Mesothelial cell of epicardium (in vitro differentiated cells): ENCODE measurements at regions not wholly inside any gene's neighbourhood (a gene's known extent, or its start where the extent isn't known, plus 50 kb on each side); places are given as distances from the start of the nearest gene placed in this dataset.
"Not testable (repeated sequence)": the region's sequence is repeated elsewhere in the genome, so short reads cannot be mapped to it uniquely, and the experiment has no call there.

ENCODE experiments used
- DNase-seq, 2 experiments: peaks; one replicate each; pipeline ENCODE4 v3.0.0; 2021; ENCODE audit warnings: low spot score in 2 of 2; ENCODE audit not compliant: unreplicated experiment in 2 of 2
- H3K27ac Mint-ChIP-seq: 2 replicates; pipeline ENCODE4 v1.8.0; 2021; ENCODE audit warnings: mixed read lengths
- H3K27me3 Mint-ChIP-seq: 2 replicates; pipeline ENCODE4 v1.8.0; 2021; ENCODE audit warnings: low read depth, mixed read lengths
- H3K36me3 Mint-ChIP-seq: 2 replicates; pipeline ENCODE4 v1.8.0; 2021; ENCODE audit warnings: mixed read lengths
- H3K4me1 Mint-ChIP-seq: 2 replicates; pipeline ENCODE4 v1.8.0; 2021; ENCODE audit warnings: mixed read lengths
- H3K4me3 Mint-ChIP-seq: 2 replicates; pipeline ENCODE4 v1.8.0; 2021; ENCODE audit warnings: mild to moderate bottlenecking, moderate library complexity, mixed read lengths
- H3K9me3 Mint-ChIP-seq: 2 replicates; pipeline ENCODE4 v1.8.0; 2021; ENCODE audit warnings: mixed read lengths
- CTCF ChIP-seq: fragments of 200-600 bp; sonication (generic); IDR thresholded peaks from one replicate; pipeline ENCODE4 v1.5.0; 2021; ENCODE audit warnings: antibody characterized with exemption; ENCODE audit not compliant: unreplicated experiment

GRCh38 chr3:17823036-17823435, 80.6 kb upstream of the TBC1D5 start:
- Mint-ChIP-seq H3K4me3 (no peak overlapping the region), H3K27ac (no peak overlapping the region), H3K9me3 (no peaks in the 10 kb centered on the region), H3K27me3 (no peaks in the 10 kb centered on the region), H3K36me3 (no peaks in the 10 kb centered on the region), H3K4me1 (peaks cover 12% of the 10 kb centered on the region)
- TF ChIP-seq CTCF = no peak
- no peak for DNase-seq

GRCh38 chr3:17820704-17821103, 78.3 kb upstream of the TBC1D5 start:
- TF ChIP-seq CTCF = no peak
- Mint-ChIP-seq H3K4me3 (no peak overlapping the region), H3K27me3 (no peaks in the 10 kb centered on the region), H3K4me1 (peaks cover 5% of the 10 kb centered on the region), H3K27ac (no peak overlapping the region), H3K36me3 (no peaks in the 10 kb centered on the region), H3K9me3 (peaks cover 7% of the 10 kb centered on the region)
- no peak for DNase-seq

- no peaks in the 10 kb centered on the region for H3K27me3 Mint-ChIP-seq
- H3K9me3 Mint-ChIP-seq = peaks cover 7% of the 10 kb centered on the region
- no peak for TF ChIP-seq CTCF
- H3K27ac Mint-ChIP-seq = no peak overlapping the region
- no peak for DNase-seq
- H3K4me1 Mint-ChIP-seq = peaks cover 5% of the 10 kb centered on the region
- H3K36me3 Mint-ChIP-seq = no peaks in the 10 kb centered on the region
- H3K4me3 Mint-ChIP-seq = no peak overlapping the region
Measured at GRCh38 chr3:17820275-17820674, 77.8 kb upstream of the TBC1D5 start.

GRCh38 chr3:17817973-17818372, 75.5 kb upstream of the TBC1D5 start:
- not testable (repeated sequence) for H3K27me3 Mint-ChIP-seq, H3K27ac Mint-ChIP-seq, H3K4me3 Mint-ChIP-seq, H3K4me1 Mint-ChIP-seq, DNase-seq, H3K9me3 Mint-ChIP-seq, H3K36me3 Mint-ChIP-seq

GRCh38 chr3:17817545-17817944, 75.1 kb upstream of the TBC1D5 start:
- Mint-ChIP-seq H3K9me3 (peaks cover 11% of the 10 kb centered on the region), H3K27me3 (no peaks in the 10 kb centered on the region), H3K27ac (no peak overlapping the region), H3K4me1 (peaks cover 5% of the 10 kb centered on the region), H3K36me3 (no peaks in the 10 kb centered on the region), H3K4me3 (no peak overlapping the region)
- no peak for TF ChIP-seq CTCF
- DNase-seq = no peak

- DNase-seq, H3K4me1 Mint-ChIP-seq, H3K27ac Mint-ChIP-seq, H3K27me3 Mint-ChIP-seq, H3K36me3 Mint-ChIP-seq, H3K4me3 Mint-ChIP-seq: not testable (repeated sequence)
- peaks cover 13% of the 10 kb centered on the region for H3K9me3 Mint-ChIP-seq
Measured at GRCh38 chr3:17816839-17817238, 74.4 kb upstream of the TBC1D5 start.

GRCh38 chr3:17812328-17812727, 69.9 kb upstream of the TBC1D5 start:
- not testable (repeated sequence) for H3K4me3 Mint-ChIP-seq, H3K36me3 Mint-ChIP-seq, DNase-seq, H3K27me3 Mint-ChIP-seq, H3K27ac Mint-ChIP-seq
- peaks cover 16% of the 10 kb centered on the region for H3K9me3 Mint-ChIP-seq
- H3K4me1 Mint-ChIP-seq = peaks cover 25% of the 10 kb centered on the region
